Right ventricle myocardium inferior (tissue), 1 donor: ENCODE measurements at regions not wholly inside any gene's neighbourhood (a gene's known extent, or its start where the extent isn't known, plus 50 kb on each side); places are given as distances from the start of the nearest gene placed in this dataset.

Experiments
- ATAC-seq: fragments of 200-7000 bp; cut with Tn5 transposase; one replicate; pipeline ENCODE4 v1.9.1; 2020; ENCODE audit warnings: mild to moderate bottlenecking, moderate library complexity
- DNase-seq: peaks from one replicate; pipeline ENCODE4 v3.0.0; 2021; ENCODE audit errors: missing footprints
- intact Hi-C: fragments of 100-400 bp; cut with DNase I; formaldehyde crosslinking; loops from one replicate; pipeline ENCODE4 v1.11.0; 2022
- donor health status: DM: no; HTN: yes; CAD: no; lungs with severe emphysema.

- intact Hi-C loops: no loop called here
- no peak for ATAC-seq
- no peak for DNase-seq
Measured at GRCh38 chr6:101263596-101263995, 129.9 kb upstream of the GRIK2 start.

GRCh38 chr6:101266063-101266462, 127.4 kb upstream of the GRIK2 start:
- intact Hi-C loops: no loop called here

GRCh38 chr6:101268541-101268940, 125.0 kb upstream of the GRIK2 start:
- no peak for DNase-seq
- intact Hi-C loops: no loop called here
- no peak for ATAC-seq

More at GRCh38 chr6:101266063-101266462, 127.4 kb upstream of the GRIK2 start:
- no peak for ATAC-seq
- no peak for DNase-seq

- intact Hi-C loops: no loop called here
Measured at GRCh38 chr6:101275251-101275650, 118.3 kb upstream of the GRIK2 start.

GRCh38 chr6:101276066-101276465, 117.4 kb upstream of the GRIK2 start:
- intact Hi-C loops: no loop called here
- DNase-seq (no peak), ATAC-seq (no peak)

More at GRCh38 chr6:101275251-101275650, 118.3 kb upstream of the GRIK2 start:
- DNase-seq (no peak), ATAC-seq (no peak)

- ATAC-seq: no peak
- no peak for DNase-seq
- intact Hi-C loops: no loop called here
Measured at GRCh38 chr6:101279410-101279809, 114.1 kb upstream of the GRIK2 start.

- DNase-seq (no peak), ATAC-seq (no peak)
- intact Hi-C loops: no loop called here
Measured at GRCh38 chr6:101281266-101281665, 112.2 kb upstream of the GRIK2 start.

- ATAC-seq (no peak), DNase-seq (no peak)
- intact Hi-C loops: no loop called here
Measured at GRCh38 chr6:101284131-101284530, 109.4 kb upstream of the GRIK2 start.

- ATAC-seq: no peak
- intact Hi-C loops: no loop called here
- DNase-seq: no peak
Measured at GRCh38 chr6:101286146-101286545, 107.4 kb upstream of the GRIK2 start.

- ATAC-seq (no peak), DNase-seq (no peak)
- intact Hi-C loops: no loop called here
Measured at GRCh38 chr6:101290346-101290745, 103.2 kb upstream of the GRIK2 start.

GRCh38 chr6:101294051-101294638, 99.4 kb upstream of the GRIK2 start:
- intact Hi-C loops: no loop called here
- no peak for DNase-seq
- ATAC-seq: no peak

GRCh38 chr6:101294676-101295075, 98.8 kb upstream of the GRIK2 start:
- intact Hi-C loops: no loop called here
- no peak for ATAC-seq

GRCh38 chr6:101296169-101296960, 97.1 kb upstream of the GRIK2 start:
- ATAC-seq (no peak), DNase-seq (no peak)
- intact Hi-C loops: no loop called here

More at GRCh38 chr6:101294676-101295075, 98.8 kb upstream of the GRIK2 start:
- no peak for DNase-seq

GRCh38 chr6:101302593-101302992, 90.9 kb upstream of the GRIK2 start:
- ATAC-seq (no peak), DNase-seq (no peak)
- intact Hi-C loops: no loop called here

- no peak for DNase-seq
- no peak for ATAC-seq
- intact Hi-C loops: no loop called here
Measured at GRCh38 chr6:101303495-101303894, 90.0 kb upstream of the GRIK2 start.

GRCh38 chr6:101312652-101313051, 80.9 kb upstream of the GRIK2 start:
- ATAC-seq (no peak), DNase-seq (no peak)
- intact Hi-C loops: no loop called here

GRCh38 chr6:101322921-101323320, 70.6 kb upstream of the GRIK2 start:
- no peak for ATAC-seq
- intact Hi-C loops: no loop called here
- no peak for DNase-seq

GRCh38 chr6:101326411-101326810, 67.1 kb upstream of the GRIK2 start:
- no peak for ATAC-seq
- intact Hi-C loops: no loop called here
- DNase-seq: no peak

- DNase-seq: no peak
- ATAC-seq: no peak
- intact Hi-C loops: no loop called here
Measured at GRCh38 chr6:101341926-101342325, 51.6 kb upstream of the GRIK2 start.
